Peyer's patch (tissue), 4 donors: ENCODE measurements at regions not wholly inside any gene's neighbourhood (a gene's known extent, or its start where the extent isn't known, plus 50 kb on each side); places are given as distances from the start of the nearest gene placed in this dataset.

Source experiments
- POLR2A ChIP-seq, 2 donors: fragments of 450-650 bp; IDR thresholded peaks; one replicate each; pipeline ENCODE4 v1.5.1; 2017; ENCODE audit warnings: antibody characterized with exemption in 2 of 2, mild to moderate bottlenecking in 2 of 2, moderate library complexity in 2 of 2
- TF ChIP-seq, protein P1 (sequence below), 6 experiments: fragments of 450-650 bp in 4 of 6; fragments of 200-600 bp in 2 of 6; sonication (generic) in 1 of 6; IDR thresholded peaks; one replicate each; pipeline ENCODE4 v1.5.1; 2017 to 2019; ENCODE audit warnings: antibody characterized with exemption in 6 of 6, mild to moderate bottlenecking in 3 of 6, moderate library complexity in 1 of 6

DNA sequence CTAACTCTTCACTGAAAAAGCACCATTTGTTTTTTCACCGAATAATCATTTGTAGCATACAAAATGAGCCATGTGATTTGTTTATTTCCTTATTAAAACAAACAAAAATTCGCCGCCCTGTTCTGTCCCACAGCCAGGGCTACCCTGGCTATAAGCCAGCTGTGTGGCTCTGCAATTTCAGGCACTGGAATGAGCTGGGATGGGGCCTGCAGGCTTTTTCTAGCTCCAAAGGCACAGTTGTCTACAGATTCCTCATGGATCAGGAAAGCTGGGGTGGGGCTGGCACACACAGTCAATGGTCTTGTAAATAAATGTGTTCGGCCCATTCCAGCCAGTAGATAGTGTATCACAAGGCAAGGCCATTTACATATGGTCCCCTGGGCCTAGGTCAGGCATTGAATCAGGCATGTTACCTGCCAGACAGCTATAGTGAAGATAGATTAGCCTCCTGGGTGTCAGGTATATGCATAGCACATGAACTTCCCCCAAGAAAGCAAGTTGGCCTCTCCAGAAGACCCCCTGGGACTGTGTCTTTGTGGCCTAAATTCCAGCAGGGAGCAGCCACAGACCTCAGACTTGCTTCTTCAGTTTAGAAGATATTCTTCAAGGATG is 608.9 kb downstream of the MAFB start:
- TF ChIP-seq, protein P1, sequence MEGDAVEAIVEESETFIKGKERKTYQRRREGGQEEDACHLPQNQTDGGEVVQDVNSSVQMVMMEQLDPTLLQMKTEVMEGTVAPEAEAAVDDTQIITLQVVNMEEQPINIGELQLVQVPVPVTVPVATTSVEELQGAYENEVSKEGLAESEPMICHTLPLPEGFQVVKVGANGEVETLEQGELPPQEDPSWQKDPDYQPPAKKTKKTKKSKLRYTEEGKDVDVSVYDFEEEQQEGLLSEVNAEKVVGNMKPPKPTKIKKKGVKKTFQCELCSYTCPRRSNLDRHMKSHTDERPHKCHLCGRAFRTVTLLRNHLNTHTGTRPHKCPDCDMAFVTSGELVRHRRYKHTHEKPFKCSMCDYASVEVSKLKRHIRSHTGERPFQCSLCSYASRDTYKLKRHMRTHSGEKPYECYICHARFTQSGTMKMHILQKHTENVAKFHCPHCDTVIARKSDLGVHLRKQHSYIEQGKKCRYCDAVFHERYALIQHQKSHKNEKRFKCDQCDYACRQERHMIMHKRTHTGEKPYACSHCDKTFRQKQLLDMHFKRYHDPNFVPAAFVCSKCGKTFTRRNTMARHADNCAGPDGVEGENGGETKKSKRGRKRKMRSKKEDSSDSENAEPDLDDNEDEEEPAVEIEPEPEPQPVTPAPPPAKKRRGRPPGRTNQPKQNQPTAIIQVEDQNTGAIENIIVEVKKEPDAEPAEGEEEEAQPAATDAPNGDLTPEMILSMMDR (IDR thresholded peaks at IDR 0.05): no peak
- TF ChIP-seq POLR2A (IDR thresholded peaks at IDR 0.05): no peak
